SJCRH30 (cell line): ENCODE measurements at regions not wholly inside any gene's neighbourhood (a gene's known extent, or its start where the extent isn't known, plus 50 kb on each side); places are given as distances from the start of the nearest gene placed in this dataset.

Experiments
- DNase-seq, 2 experiments: peaks; one replicate each; pipeline ENCODE4 v3.0.0-alpha.2; 2015 to 2020
- H3K27ac ChIP-seq: fragments of 250-450 bp; sonication (Bioruptor Pico); 2 replicates; pipeline ENCODE4 v1.5.1; 2020; ENCODE audit warnings: mild to moderate bottlenecking, moderate library complexity
- H3K27me3 ChIP-seq: fragments of 250-450 bp; sonication (Bioruptor Pico); 2 replicates; pipeline ENCODE4 v1.5.1; 2020; ENCODE audit warnings: mild to moderate bottlenecking, moderate library complexity
- H3K36me3 ChIP-seq: fragments of 250-450 bp; sonication (Bioruptor Pico); 2 replicates; pipeline ENCODE4 v1.5.1; 2020; ENCODE audit warnings: mild to moderate bottlenecking, moderate library complexity
- H3K4me1 ChIP-seq: fragments of 250-450 bp; sonication (Bioruptor Pico); 2 replicates; pipeline ENCODE4 v1.5.1; 2020; ENCODE audit warnings: mild to moderate bottlenecking, moderate library complexity
- H3K4me3 ChIP-seq: fragments of 250-450 bp; sonication (Bioruptor Pico); 2 replicates; pipeline ENCODE4 v1.5.1; 2020; ENCODE audit warnings: mild to moderate bottlenecking, moderate library complexity
- H3K9me3 ChIP-seq: fragments of 250-450 bp; sonication (Bioruptor Pico); replicated peaks from 2 replicates; pipeline ENCODE4 v1.5.1; 2020; ENCODE audit warnings: mild to moderate bottlenecking, moderate library complexity

GRCh38 chr4:24720436-24720835 is 74.9 kb upstream of the SOD3 start:
- Histone ChIP-seq H3K4me1 (no peaks in the 10 kb centered on the region), H3K9me3 (no peaks in the 10 kb centered on the region), H3K27me3 (no peaks in the 10 kb centered on the region), H3K4me3 (no peak overlapping the region), H3K36me3 (no peaks in the 10 kb centered on the region), H3K27ac (no peak overlapping the region)
- no peak for DNase-seq

GRCh38 chr4:24720979-24721378 is 74.4 kb upstream of the SOD3 start:
- no peaks in the 10 kb centered on the region for H3K36me3 ChIP-seq
- H3K4me3 ChIP-seq: no peak overlapping the region
- no peaks in the 10 kb centered on the region for H3K9me3 ChIP-seq
- H3K4me1 ChIP-seq: no peaks in the 10 kb centered on the region
- no peaks in the 10 kb centered on the region for H3K27me3 ChIP-seq
- no peak for DNase-seq
- no peak overlapping the region for H3K27ac ChIP-seq

GRCh38 chr4:24722026-24722568 is 73.3 kb upstream of the SOD3 start:
- Histone ChIP-seq H3K9me3 (no peaks in the 10 kb centered on the region), H3K27me3 (no peaks in the 10 kb centered on the region)

GRCh38 chr4:24727390-24728224 is 67.8 kb upstream of the SOD3 start:
- DNase-seq: no peak
- 0 out of 2 replicates have a peak, but pooled peaks cover 5% of the 10 kb centered on the region for H3K4me1 ChIP-seq
- H3K27ac ChIP-seq: no peak overlapping the region

More at GRCh38 chr4:24722026-24722568, 73.3 kb upstream of the SOD3 start:
- Histone ChIP-seq H3K27ac (no peak overlapping the region), H3K4me3 (no peak overlapping the region), H3K4me1 (no peaks in the 10 kb centered on the region), H3K36me3 (no peaks in the 10 kb centered on the region)
- DNase-seq: no peak

GRCh38 chr4:24729119-24729730 is 66.1 kb upstream of the SOD3 start:
- Histone ChIP-seq H3K36me3 (no peaks in the 10 kb centered on the region), H3K4me3 (no peak overlapping the region), H3K4me1 (peaks cover 13% of the 10 kb centered on the region), H3K27ac (no peak overlapping the region), H3K9me3 (no peaks in the 10 kb centered on the region), H3K27me3 (no peaks in the 10 kb centered on the region)
- no peak for DNase-seq

More at GRCh38 chr4:24727390-24728224, 67.8 kb upstream of the SOD3 start:
- Histone ChIP-seq H3K4me3 (no peak overlapping the region), H3K27me3 (no peaks in the 10 kb centered on the region), H3K9me3 (no peaks in the 10 kb centered on the region), H3K36me3 (no peaks in the 10 kb centered on the region)

- Histone ChIP-seq H3K9me3 (no peaks in the 10 kb centered on the region), H3K27me3 (no peaks in the 10 kb centered on the region), H3K4me1 (peaks cover 13% of the 10 kb centered on the region), H3K27ac (no peak overlapping the region), H3K36me3 (no peaks in the 10 kb centered on the region), H3K4me3 (no peak overlapping the region)
- DNase-seq: peak; percentile 38 to 50
Observed at GRCh38 chr4:24730256-24731001, 64.9 kb upstream of the SOD3 start.

- no peak for DNase-seq
- H3K4me3 ChIP-seq: no peak overlapping the region
- no peaks in the 10 kb centered on the region for H3K36me3 ChIP-seq
- no peaks in the 10 kb centered on the region for H3K9me3 ChIP-seq
- no peaks in the 10 kb centered on the region for H3K27me3 ChIP-seq
- H3K4me1 ChIP-seq: peaks cover 13% of the 10 kb centered on the region
- no peak overlapping the region for H3K27ac ChIP-seq
Observed at GRCh38 chr4:24731448-24731847, 63.9 kb upstream of the SOD3 start.

GRCh38 chr4:24734511-24734910 is 60.9 kb upstream of the SOD3 start:
- H3K9me3 ChIP-seq: no peaks in the 10 kb centered on the region
- no peak for DNase-seq
- H3K27me3 ChIP-seq: no peaks in the 10 kb centered on the region
- no peak overlapping the region for H3K27ac ChIP-seq
- no peak overlapping the region for H3K4me3 ChIP-seq
- H3K4me1 ChIP-seq: peaks cover 13% of the 10 kb centered on the region
- H3K36me3 ChIP-seq: no peaks in the 10 kb centered on the region

GRCh38 chr4:24736066-24736465 is 59.3 kb upstream of the SOD3 start:
- Histone ChIP-seq H3K4me1 (peaks cover 8% of the 10 kb centered on the region), H3K36me3 (no peaks in the 10 kb centered on the region), H3K27me3 (no peaks in the 10 kb centered on the region), H3K9me3 (no peaks in the 10 kb centered on the region), H3K27ac (no peak overlapping the region), H3K4me3 (no peak overlapping the region)
- DNase-seq: peak in 1 of 2 experiments; percentile 33

- no peak overlapping the region for H3K27ac ChIP-seq
- no peaks in the 10 kb centered on the region for H3K4me1 ChIP-seq
- no peaks in the 10 kb centered on the region for H3K36me3 ChIP-seq
- H3K27me3 ChIP-seq: no peaks in the 10 kb centered on the region
- DNase-seq: no peak
- H3K4me3 ChIP-seq: no peak overlapping the region
- no peaks in the 10 kb centered on the region for H3K9me3 ChIP-seq
Observed at GRCh38 chr4:24741910-24742309, 53.5 kb upstream of the SOD3 start.

- no peak for DNase-seq
- Histone ChIP-seq H3K27me3 (no peaks in the 10 kb centered on the region), H3K36me3 (no peaks in the 10 kb centered on the region), H3K4me3 (no peak overlapping the region), H3K4me1 (no peaks in the 10 kb centered on the region), H3K27ac (no peak overlapping the region), H3K9me3 (no peaks in the 10 kb centered on the region)
Observed at GRCh38 chr4:24742335-24742734, 53.0 kb upstream of the SOD3 start.

GRCh38 chr4:24742773-24743172 is 52.6 kb upstream of the SOD3 start:
- H3K27me3 ChIP-seq: no peaks in the 10 kb centered on the region
- H3K36me3 ChIP-seq: no peaks in the 10 kb centered on the region
- H3K4me3 ChIP-seq: no peak overlapping the region
- H3K4me1 ChIP-seq: no peaks in the 10 kb centered on the region
- no peak for DNase-seq
- H3K9me3 ChIP-seq: no peaks in the 10 kb centered on the region
- no peak overlapping the region for H3K27ac ChIP-seq

GRCh38 chr4:24743206-24743605 is 52.2 kb upstream of the SOD3 start:
- Histone ChIP-seq H3K9me3 (no peaks in the 10 kb centered on the region), H3K4me3 (no peak overlapping the region), H3K27me3 (no peaks in the 10 kb centered on the region), H3K27ac (no peak overlapping the region), H3K36me3 (no peaks in the 10 kb centered on the region), H3K4me1 (no peaks in the 10 kb centered on the region)
- DNase-seq: no peak

GRCh38 chr4:24743927-24744326 is 51.4 kb upstream of the SOD3 start:
- H3K9me3 ChIP-seq: no peaks in the 10 kb centered on the region
- DNase-seq: no peak
- H3K4me3 ChIP-seq: no peak overlapping the region
- no peaks in the 10 kb centered on the region for H3K36me3 ChIP-seq
- H3K27me3 ChIP-seq: no peaks in the 10 kb centered on the region
- H3K4me1 ChIP-seq: no peaks in the 10 kb centered on the region
- H3K27ac ChIP-seq: no peak overlapping the region
